SK-N-SH (cell line): ENCODE measurements at regions not wholly inside any gene's neighbourhood (a gene's known extent, or its start where the extent isn't known, plus 50 kb on each side); places are given as distances from the start of the nearest gene placed in this dataset.

Source experiments
- CTCF ChIP-seq: fragments of 200-600 bp; sonication (generic); IDR thresholded peaks from 2 replicates; pipeline ENCODE4 v1.6.1; 2017; ENCODE audit warnings: antibody characterized with exemption, mild to moderate bottlenecking, moderate library complexity
- ELF1 ChIP-seq: IDR thresholded peaks from 2 replicates; pipeline ENCODE4 v1.4.0; 2012
- FOXJ3 ChIP-seq: sonication (generic); formaldehyde crosslinking; IDR thresholded peaks from 2 replicates; pipeline ENCODE4 v1.5.1; 2020; ENCODE audit warnings: mild to moderate bottlenecking, missing genetic modification reagents
- REST ChIP-seq: IDR thresholded peaks from 2 replicates; pipeline ENCODE4 v1.6.1; 2012; ENCODE audit warnings: mild to moderate bottlenecking, low read depth, low read length, moderate library complexity
- SMC3 ChIP-seq: IDR thresholded peaks from 2 replicates; pipeline ENCODE4 v1.6.1; 2012; ENCODE audit warnings: low read depth, low read length, improper control_type of control experiment

- no peak for TF ChIP-seq CTCF
- TF ChIP-seq SMC3: no peak
- TF ChIP-seq FOXJ3 (CRISPR knock-in tag): no peak
- no peak for TF ChIP-seq ELF1
- no peak for TF ChIP-seq REST
These were observed 57.7 kb upstream of the SMOX start for GRCh38 chr20:4090756-4091489.
